ENCODE measurements at regions not wholly inside any gene's neighbourhood (a gene's known extent, or its start where the extent isn't known, plus 50 kb on each side); places are given as distances from the start of the nearest gene placed in this dataset.

- TF ChIP-seq ZBTB33 (IDR thresholded peaks at IDR 0.05): no peak
- TF ChIP-seq CTCF (IDR thresholded peaks at IDR 0.05; ENCODE audit: low read depth, low read length, missing input control): no peak
- no peak for TF ChIP-seq RAD21 (IDR thresholded peaks at IDR 0.05)
- no peak for TF ChIP-seq NR2F2 (IDR thresholded peaks at IDR 0.05)
- no peak for TF ChIP-seq FOXA1 (IDR thresholded peaks at IDR 0.05)
Observed at GRCh38 chr7:149588930-149589329, 91.3 kb upstream of the ZNF746 start.
